Left renal pelvis (tissue), 4 donors: ENCODE measurements at regions not wholly inside any gene's neighbourhood (a gene's known extent, or its start where the extent isn't known, plus 50 kb on each side); places are given as distances from the start of the nearest gene placed in this dataset.
A peak's percentile ranks its signal among the peaks of the same experiment; 100 is the strongest.

Experiments
- DNase-seq, 4 donors: peaks; one replicate each; pipeline ENCODE4 v3.0.0-alpha.2; 2013; ENCODE audit warnings: low read depth in 4 of 4, low spot score in 3 of 4

DNA sequence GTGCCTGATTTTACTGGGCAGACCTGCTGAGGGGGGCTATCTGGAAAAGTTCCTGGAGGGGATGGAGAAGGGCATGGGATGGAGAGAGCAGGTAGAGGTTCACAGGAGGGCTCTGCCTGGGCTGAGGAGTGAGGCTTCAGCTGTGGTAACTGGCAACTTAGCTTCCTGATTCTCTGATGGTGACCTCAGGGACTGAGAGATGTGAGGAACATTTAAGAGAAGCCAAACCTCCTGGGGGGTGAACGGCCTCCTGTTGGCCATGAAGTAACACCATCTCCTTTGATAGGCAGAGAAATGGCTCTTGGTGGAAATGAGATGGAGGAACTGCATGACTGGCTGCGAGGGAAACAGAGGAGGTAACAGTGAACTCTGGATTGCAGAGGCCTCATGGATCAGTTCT lies 97.3 kb upstream of the ROPN1 start:
- no peak for DNase-seq

DNA sequence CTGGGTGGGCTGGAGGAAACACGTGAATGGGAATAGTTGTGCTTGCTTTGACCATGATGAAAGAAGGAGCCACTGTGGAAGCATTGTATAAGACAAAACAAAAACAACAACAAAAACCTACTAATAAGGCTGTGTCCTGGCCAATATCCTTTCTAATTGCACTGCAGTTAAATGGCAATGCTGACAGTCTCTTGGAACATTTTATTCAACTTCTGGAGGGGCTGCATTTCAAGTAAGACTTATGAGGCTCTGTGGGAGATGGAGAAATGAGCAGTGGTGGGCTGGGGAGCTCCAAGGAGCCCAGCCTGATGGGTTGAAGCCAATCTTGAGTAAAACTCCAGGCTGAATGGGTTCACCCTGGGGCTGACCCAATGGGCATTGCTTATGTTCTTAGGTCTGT lies 99.8 kb upstream of the ROPN1 start:
- DNase-seq, result no peak

DNA sequence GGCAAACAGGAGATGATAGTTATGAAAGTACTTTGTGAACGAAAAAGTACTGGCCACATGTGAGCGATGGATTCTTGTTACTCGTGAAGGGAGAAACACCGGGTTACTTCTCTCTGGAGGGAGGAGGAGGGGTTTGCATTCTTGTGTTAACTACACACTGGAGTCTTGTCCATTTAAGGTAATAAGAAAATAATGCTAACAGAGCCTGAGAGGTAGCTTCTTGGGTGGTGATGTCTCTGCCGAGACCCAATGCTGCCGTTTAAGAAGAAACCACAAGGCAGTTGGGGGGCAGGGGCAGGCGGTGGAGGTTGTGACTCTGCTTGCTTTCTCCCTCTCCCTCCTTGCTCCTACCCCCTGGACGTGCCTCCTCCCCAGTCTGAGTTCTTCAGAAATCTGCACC lies 100.9 kb upstream of the ROPN1 start:
- DNase-seq, result no peak

DNA sequence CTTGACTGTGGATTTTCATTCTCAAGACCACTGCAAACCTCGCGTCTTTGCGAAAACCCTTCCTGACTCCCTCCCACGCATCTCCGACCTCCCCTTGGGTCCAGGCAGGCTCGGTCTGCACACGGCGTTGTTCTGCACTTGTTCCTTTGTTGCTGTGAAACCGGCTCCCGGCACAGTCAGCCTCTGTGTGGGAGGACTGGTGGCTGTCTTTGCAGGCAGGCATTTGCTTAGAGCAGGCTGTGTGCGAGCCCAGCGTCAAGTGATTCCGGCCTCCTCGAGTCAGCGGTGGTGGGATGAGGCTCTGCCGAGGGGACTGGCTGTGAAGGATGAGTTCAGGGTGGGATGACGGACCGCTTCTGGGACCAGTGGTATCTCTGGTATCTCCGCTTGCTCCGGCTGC lies 102.6 kb upstream of the ROPN1 start:
- DNase-seq, result peak in 1 of 4 donors; percentile 24

DNA sequence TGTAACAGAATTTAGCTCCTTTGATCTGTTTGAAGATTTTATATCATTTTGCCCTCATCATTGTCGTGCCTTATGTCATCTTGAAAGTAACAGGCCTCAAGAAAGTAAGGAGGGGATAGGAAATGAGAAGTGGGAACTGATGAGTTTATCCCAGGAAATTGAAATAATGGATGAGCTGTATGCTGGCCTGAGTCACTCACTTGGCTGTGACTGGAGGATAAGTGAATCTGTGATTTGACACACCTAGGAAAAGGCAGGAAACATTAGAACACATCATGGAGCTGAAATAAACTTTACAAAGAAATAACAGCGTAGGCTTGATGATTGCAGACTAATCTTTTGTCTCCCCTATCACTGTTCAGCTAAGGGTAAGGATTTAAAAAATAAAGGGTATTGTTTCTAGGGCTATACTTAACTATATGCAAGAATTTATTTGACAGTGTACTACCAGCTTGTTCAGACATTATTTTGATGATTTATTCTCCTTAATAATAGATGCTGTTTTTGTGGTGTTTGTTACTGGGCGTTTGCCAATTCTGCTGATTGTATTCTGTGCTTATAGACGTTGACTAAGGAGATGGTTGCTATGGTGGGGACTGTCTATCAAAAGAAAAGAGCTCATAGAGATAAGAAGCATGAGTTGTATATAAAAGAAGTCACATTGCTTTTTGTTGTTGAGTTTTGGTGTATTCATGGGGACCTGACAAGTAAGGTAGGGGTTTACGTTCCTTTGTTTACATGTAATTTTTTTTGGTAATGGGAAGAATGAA lies 105.6 kb upstream of the ROPN1 start:
- DNase-seq, result no peak

DNA sequence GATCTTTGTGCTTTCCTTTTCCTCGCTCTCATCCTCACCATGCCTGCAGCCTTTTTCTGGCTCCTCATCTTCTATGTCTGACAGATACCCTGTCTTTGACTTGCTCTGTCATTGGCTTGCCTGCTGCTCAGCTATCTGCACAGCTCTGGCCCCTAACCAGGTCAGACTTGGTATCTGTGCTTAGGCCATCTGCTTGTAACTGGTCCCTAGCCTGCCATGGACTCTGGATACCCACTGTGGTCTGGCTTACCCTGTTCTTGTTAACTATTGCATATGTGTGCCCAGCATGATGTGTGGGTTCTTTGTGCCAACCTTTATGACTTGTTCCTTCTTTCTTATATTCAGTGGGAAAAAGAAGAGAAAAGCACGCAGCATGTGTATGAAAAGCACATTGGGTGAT lies 109.7 kb upstream of the ROPN1 start:
- DNase-seq, result no peak

DNA sequence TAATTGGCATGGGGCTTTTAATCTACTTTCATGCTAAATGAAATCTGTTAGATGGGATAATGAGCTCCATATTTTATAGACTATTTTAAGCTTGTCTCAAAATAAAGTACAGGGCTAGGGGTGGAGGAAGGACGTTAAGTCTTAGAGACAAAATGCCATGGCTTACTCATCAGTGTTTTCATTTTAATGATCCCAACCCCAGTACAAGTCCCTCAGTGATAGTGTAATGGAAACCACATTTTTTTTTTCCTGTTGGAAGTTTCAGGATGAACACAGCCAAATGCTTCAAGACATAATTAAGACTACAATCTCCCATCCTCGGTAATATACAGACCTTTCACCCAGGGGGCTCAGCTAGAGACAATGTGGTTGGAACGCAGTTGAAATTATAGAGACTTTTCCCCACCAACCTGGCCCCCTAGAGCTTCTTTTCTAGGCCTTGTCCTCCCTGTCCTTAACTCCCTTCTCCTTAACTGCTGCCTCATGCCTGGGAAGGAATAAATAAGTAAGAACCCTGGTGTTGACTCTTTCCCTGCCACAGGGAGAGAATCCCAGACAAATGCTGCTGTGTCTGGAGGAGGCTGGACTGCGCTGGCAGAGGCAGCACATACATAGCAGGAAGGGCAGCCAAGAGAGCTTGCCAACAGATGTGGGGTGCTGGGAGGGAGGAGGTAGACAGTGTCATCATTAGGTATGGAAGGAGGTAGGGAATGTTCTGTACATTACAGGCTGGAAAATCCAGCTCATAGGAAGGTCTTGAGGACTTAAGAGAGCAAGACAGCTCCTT lies 115.4 kb upstream of the ROPN1 start:
- no peak for DNase-seq

DNA sequence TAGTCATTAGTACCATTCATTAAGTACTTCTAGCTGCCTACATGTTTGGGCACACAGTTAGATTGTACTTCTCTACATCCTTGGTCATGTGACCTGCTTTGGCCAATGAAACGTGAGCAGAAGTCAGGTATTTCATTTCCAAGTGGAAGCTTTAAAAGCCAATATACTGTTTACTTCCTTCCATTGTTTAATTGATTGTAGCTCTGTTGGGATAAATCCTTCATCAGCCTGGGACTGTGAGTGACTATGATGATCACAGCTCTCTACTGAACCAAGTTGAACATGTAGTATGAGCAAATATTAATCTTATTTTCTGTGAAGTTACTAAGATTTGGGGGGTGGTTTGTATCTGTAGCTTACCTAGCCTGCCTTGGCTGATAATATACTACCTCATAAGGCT lies 116.5 kb upstream of the ROPN1 start:
- DNase-seq, result no peak

DNA sequence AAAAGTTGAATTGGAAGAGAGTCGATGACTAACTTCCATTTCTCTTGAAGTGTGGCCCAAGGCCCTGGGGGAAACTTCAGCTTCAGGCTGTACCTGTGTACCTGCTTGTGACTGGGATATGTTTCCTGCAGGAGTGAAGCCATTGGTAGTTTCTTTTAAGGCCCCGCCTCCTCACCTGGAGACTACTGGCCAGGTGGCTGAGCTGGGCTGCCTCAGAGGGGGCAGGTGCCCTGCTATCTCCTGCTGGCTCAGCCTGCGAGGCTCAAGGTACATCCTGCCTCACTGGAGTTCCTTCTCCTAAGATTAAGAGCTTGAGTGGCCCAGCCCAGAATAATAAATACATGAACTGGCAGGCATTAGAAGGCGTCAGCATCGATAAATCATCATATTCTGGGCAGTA lies 121.6 kb upstream of the ROPN1 start:
- no peak for DNase-seq

DNA sequence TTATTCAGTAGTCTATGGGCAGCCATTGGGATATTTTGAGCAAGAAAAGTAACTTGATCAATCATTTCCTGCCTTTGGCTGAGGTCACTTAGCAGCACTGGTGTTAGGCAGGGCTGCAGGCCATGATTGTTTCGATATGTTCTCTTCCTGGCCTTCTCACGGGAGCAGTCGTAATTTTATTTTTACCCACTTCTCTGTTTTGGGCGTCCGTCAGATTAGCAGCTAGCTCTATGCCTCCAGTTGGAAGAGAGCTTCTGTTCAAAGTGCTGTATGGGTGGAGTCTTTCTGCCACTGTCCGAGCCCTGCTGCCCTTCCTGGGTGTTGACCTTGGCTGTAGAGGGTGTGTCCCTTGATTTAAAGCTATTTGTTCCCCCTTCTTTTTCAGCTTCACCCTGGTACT lies 123.4 kb upstream of the ROPN1 start:
- DNase-seq, result no peak

DNA sequence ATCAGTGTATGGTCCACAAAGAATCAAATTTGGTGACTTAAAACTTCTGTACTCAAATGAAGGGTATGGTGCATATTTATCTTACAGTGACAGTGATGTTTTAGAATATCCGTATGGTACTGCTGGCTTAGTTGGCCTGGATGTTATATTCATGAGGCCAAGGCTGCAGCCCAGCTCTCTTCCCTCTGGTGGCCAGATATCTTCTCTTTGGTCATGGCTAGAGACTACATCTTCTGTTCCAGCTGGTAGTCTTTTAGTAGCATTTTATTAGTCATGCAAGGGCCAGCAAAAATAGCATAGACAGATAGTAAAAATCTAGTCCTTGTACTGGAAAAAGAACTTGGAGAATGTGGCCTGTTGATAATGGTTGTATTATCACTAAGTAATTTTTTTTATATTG lies 124.0 kb upstream of the ROPN1 start:
- DNase-seq, result no peak

DNA sequence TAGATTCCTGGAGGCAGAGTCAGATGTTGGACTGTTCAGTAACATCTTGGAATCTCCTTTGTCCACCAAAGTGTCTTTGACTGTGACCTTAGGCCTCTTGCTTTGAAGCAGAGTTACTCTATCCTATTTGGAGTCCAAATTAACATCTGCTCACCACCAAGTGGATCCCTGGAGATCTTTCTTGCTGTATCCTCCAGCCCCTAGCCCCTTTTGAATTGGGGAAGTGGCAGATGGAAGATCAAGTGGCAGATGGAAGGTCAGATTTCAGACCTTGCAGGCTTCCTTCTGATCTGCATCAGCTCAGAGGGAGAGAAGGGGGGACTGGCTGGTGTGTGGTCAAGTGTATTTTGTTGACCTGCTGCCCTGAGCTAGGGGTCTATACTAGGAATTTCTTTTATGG lies 125.0 kb upstream of the ROPN1 start:
- DNase-seq, result no peak

DNA sequence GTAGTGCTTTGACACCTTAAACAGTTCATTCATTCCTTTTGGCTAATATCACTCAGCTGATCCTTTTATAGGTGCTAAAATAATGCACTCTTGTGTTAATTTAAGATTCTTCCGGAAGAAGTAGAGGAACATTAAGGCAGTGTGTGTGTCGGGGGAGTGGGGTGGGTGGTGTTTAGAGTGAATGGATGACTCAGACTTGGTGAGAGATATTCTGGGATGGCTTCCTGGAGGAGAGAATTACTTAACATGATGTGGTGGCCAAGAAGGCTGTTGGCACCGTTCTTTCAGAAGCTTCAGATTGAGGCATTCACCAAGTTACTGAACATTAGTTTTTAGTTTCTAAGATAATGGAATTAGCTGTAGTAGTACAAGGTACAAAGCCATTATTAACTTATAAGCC lies 125.6 kb upstream of the ROPN1 start:
- no peak for DNase-seq

DNA sequence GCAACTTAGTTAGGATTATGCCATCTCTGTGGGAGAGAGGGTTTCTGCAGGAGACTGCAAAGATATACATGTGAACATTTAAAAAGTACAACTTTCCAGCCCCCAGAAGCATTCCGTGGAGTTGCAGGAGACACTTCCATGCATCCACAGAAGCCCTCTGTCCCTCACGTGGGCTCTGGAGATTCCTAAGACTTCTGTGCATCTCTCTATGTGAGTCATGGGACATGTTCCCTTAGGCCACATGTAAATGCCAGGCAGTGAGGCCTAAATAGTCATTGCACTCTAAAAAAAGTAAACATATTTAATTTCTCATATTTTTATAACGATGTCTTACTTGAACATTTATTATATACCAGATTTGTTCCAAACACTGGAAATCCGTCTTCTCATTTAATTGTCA lies 126.5 kb upstream of the ROPN1 start:
- no peak for DNase-seq

DNA sequence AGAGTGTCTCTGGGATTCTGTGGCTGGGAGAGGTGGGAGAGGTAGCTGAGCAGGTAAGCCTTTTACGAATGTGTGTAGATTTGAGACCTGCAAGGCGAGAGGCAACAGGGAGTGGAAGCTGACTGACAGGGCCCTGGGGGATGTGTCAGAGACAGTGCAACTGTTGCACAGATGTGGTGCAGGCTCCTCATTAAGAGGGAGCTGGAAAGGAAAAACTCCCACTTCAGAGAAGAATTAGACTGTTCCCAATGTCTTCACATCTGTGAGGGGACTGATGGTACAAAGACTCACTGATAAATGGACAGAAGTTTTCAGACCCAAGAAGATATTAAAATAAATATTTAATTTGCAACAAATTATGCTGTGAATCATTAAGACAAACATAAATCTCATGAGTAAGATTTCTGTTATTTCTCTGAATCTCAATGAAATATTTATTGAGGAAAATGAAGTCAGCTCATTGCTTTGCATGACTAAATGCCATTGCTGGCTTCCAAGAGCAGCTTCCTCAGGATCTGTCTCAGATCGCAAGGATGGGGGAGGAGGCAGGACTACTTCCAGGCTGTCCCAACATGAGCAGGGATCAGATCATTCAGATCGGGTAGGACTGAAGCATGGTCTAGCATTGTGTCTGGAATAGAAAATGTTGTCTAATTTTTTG lies 127.3 kb upstream of the ROPN1 start:
- no peak for DNase-seq

DNA sequence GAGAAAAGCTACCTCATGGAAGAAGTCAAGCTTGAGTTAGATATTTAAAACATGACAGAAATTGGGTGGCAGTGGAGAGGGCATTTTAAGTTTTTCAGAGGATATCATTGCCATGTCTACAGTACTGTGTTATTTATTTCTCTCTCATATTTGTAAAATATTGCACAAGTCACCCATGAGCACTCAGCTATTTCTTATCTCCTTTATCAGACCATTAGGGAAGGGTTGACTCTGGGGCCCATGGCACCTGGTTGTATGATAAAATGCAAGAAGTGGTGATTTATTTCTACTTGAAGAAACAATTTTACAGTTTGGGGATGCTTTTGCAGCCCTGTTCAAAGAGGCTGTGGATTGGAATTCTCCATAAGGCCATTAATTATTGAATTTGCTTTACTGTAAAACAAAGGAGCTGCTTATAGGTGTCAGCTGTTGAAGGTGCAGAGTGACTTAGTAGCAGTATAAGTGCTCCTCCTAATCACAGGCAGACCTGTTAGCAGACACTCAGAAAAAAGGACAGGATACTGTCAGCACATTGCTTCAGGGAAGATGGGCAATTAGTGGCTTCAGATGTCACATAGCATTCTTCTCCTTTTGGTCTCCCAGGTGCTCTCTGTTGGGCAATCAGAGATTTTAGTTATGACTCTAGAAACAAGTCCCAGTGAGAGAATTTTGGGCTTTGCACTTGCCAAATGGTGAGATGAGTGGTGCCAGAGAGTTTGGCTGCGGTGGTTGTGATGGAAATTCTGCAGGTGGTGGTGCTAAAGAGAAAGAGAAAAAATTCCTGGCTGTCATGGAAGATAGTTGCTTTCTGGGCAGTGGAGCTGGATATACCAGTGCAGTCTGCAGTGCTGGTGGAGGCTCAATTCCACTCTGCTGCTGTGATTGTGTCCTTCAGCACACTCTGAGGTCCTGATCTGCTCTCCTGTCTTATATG lies 129.7 kb upstream of the ROPN1 start:
- no peak for DNase-seq

DNA sequence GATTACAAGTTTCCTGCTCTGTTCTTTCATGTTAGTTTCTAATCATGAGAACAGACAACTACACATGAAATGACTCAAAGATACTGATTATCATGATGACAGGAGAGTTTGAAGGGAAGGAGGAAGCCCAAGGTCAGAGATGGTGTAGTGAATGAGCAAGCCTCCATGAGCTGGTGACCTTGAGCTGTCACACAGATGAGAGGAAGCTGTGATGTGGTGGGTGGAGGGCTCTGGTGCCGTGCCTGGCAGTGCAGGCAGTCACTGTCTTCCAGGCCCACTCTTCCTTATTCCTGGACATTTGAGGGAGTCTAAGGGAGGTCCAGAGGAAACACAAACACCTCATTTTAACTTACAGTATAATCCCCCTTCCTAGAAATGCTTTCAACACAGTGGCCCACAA lies 133.4 kb upstream of the ROPN1 start:
- no peak for DNase-seq

DNA sequence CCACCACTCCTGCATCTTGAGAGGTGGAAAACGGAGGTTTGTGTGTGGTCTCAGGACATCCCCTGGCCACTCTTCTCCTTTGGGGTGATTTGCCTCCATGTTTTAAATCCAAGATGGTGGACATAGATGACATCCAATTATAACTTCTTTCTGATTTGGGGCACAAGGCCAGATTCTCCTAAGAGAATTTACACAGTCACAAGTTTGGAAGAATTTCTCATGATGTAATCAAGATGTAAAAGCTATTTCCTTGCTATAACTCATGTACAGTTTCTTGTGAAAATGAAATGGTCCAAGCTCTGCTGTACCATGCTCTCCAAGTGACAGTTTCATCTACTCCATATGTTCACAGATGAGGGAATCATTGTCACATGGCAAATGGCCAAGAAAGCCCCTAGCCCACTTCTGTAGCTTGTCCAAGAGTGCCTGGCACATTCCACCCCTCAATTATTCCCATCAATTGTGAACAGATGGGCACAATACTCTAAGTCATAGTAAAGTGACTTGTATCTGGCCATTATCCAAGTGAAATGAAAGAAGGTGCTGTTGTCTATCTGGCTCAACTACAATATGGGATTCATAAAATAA lies 134.6 kb upstream of the ROPN1 start:
- no peak for DNase-seq

DNA sequence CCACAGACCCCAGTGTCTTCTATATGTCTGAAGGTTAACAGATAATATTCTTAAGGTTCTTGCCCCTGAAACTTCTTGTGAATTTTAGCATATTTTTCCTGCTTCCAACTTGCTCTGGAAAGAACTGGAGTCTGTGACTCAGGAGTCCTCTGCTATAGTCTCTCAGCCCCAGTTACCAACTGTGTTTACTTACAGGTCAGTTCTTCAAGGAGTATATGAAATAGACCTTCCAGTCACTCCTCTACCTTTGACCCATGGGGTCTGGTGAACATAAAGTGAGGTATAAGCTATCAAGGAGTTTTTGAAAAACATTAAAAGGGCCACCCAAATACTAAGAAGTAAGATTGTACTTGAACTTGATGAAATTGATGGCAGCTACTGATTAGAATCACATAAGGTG lies 139.2 kb upstream of the ROPN1 start:
- DNase-seq, result no peak

DNA sequence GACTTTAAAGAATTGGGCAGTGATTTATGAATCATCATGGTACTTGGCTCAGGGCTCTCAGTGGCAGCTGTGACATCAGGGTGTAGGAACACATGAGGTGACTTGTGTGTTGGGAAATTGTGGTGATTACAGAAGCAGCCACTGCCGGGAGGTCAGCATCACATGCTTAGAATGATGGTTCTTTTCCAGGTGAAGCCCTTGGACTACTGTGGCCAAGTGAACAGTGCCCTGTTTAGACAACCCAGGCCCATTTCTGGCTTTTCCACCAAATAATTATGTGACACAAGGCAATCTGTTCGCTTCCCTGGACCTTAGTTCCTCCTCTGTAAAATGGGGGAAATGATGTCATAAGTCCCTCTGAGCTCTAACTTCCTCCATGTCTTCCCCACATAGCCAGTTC lies 139.7 kb upstream of the ROPN1 start:
- no peak for DNase-seq
